ENCODE measurements at regions not wholly inside any gene's neighbourhood (a gene's known extent, or its start where the extent isn't known, plus 50 kb on each side); places are given as distances from the start of the nearest gene placed in this dataset.
A peak's percentile ranks its signal among the peaks of the same experiment; 100 is the strongest.

- Histone ChIP-seq H4K20me1 (ENCODE audit: insufficient read depth, low read length) (no peaks in the 10 kb centered on the region), H3K4me3 (replicated peaks in 1 of 3; ENCODE audit: insufficient read depth in 1 of 3, low read depth in 2 of 3, low read length in 3 of 3) (no peak overlapping the region), H3K27me3 (ENCODE audit: control insufficient read depth in 1 of 2, insufficient read depth in 2 of 2, low read length in 2 of 2) (no peaks in the 10 kb centered on the region), H3K4me1 (ENCODE audit: insufficient read depth, low read length) (no peaks in the 10 kb centered on the region), H3K36me3 (replicated peaks in 1 of 2; ENCODE audit: control insufficient read depth in 1 of 2, insufficient read depth in 2 of 2, low read length in 2 of 2) (no peaks in the 10 kb centered on the region), H3K79me2 (ENCODE audit: insufficient read depth, low read length) (no peaks in the 10 kb centered on the region), H3K27ac (ENCODE audit: extremely low read length, insufficient read depth, low read length) (no peak overlapping the region), H3K9me3 (ENCODE audit: low read length) (no peaks in the 10 kb centered on the region), H3K4me2 (ENCODE audit: low read depth, low read length) (no peak overlapping the region), H3K9ac (ENCODE audit: insufficient read depth, low read depth, low read length) (no peak overlapping the region), H2AFZ (ENCODE audit: low read length) (no peak overlapping the region)
- no peak for DNase-seq (ENCODE audit: low spot score)
- 54% methylated on average over 1 of the region's 4 CpGs for WGBS (ENCODE audit: low lambda C conversion rate)
- intact Hi-C loops (cut with micrococcal nuclease; ENCODE audit: unreplicated experiment) (loop anchor here (5.0 kb wide), 1 partner anchor 445 kb away; no protein-coding TSS in a partner anchor), in situ Hi-C loops (cut with HindIII; ENCODE audit: extremely low pct_ligation_motif_present, low pct_unique_long_range_greater_than_20kb) (loop anchor here (10.0 kb wide), 1 partner anchor 63 kb away; no protein-coding TSS in a partner anchor)
- no peak for ATAC-seq
- POLR2A ChIA-PET = no interaction called here
- no TSS peak for BruUV-seq (replicated peaks)
- TF ChIP-seq FIP1L1 (IDR thresholded peaks at IDR 0.05; ENCODE audit: borderline replicate concordance, insufficient read depth, low read depth, low read length) (no peak), CBX1 (IDR thresholded peaks at IDR 0.05; ENCODE audit: low read depth) (no peak), ZNF121 (CRISPR knock-in tag; IDR thresholded peaks at IDR 0.05) (no peak), PLRG1 (conservative IDR thresholded peaks at IDR 0.05) (no peak), NAIF1 (CRISPR knock-in tag; IDR thresholded peaks at IDR 0.05; ENCODE audit: borderline replicate concordance) (no peak), PRMT3 (CRISPR knock-in tag; IDR thresholded peaks at IDR 0.05; ENCODE audit: borderline replicate concordance, low read depth) (no peak)
- CTCF ChIA-PET (ENCODE audit: low intra/inter-chr PET ratio, low total read pairs) = no interaction called here
- no peak for FAIRE-seq
Observed at GRCh38 chr2:104077573-104077972, 776.3 kb upstream of the POU3F3 start.

GRCh38 chr2:104078431-104079157, 775.3 kb upstream of the POU3F3 start:
- BruUV-seq (replicated peaks) = no TSS peak
- H2AFZ ChIP-seq (ENCODE audit: low read length) = no peak overlapping the region
- no peaks in the 10 kb centered on the region for H3K27me3 ChIP-seq (ENCODE audit: control insufficient read depth in 1 of 2, insufficient read depth in 2 of 2, low read length in 2 of 2)
- no peaks in the 10 kb centered on the region for H4K20me1 ChIP-seq (ENCODE audit: insufficient read depth, low read length)
- H3K9me3 ChIP-seq (ENCODE audit: low read length) = no peaks in the 10 kb centered on the region
- FAIRE-seq = no peak
- no peaks in the 10 kb centered on the region for H3K79me2 ChIP-seq (ENCODE audit: insufficient read depth, low read length)
- no peak overlapping the region for H3K4me2 ChIP-seq (ENCODE audit: low read depth, low read length)
- in situ Hi-C loops (cut with HindIII; ENCODE audit: extremely low pct_ligation_motif_present, low pct_unique_long_range_greater_than_20kb) = loop anchor here (10.0 kb wide), 1 partner anchor 64 kb away; no protein-coding TSS in a partner anchor
- CTCF ChIA-PET (ENCODE audit: low intra/inter-chr PET ratio, low total read pairs) = no interaction called here
- WGBS (ENCODE audit: low lambda C conversion rate) = 0% methylated on average over 4 of the region's 9 CpGs
- no peaks in the 10 kb centered on the region for H3K4me1 ChIP-seq (ENCODE audit: insufficient read depth, low read length)
- ATAC-seq = peak; percentile 93
- H3K4me3 ChIP-seq (replicated peaks in 1 of 3; ENCODE audit: insufficient read depth in 1 of 3, low read depth in 2 of 3, low read length in 3 of 3) = no peak overlapping the region
- no peak overlapping the region for H3K9ac ChIP-seq (ENCODE audit: insufficient read depth, low read depth, low read length)
- POLR2A ChIA-PET = no interaction called here
- no peaks in the 10 kb centered on the region for H3K36me3 ChIP-seq (replicated peaks in 1 of 2; ENCODE audit: control insufficient read depth in 1 of 2, insufficient read depth in 2 of 2, low read length in 2 of 2)
- TF ChIP-seq ZNF333 (CRISPR knock-in tag; IDR thresholded peaks at IDR 0.05; ENCODE audit: borderline replicate concordance) (no peak), CTCF (CRISPR knock-in tag; IDR thresholded peaks at IDR 0.05) (peak; percentile 41; the same call in 1 of the 2 replicates), STAG1 (CRISPR knock-in tag; IDR thresholded peaks at IDR 0.05) (peak; percentile 50)
- intact Hi-C loops (cut with micrococcal nuclease; ENCODE audit: unreplicated experiment) = loop anchor here (5.0 kb wide), 1 partner anchor 444 kb away; no protein-coding TSS in a partner anchor
- no peak for DNase-seq (ENCODE audit: low spot score)
- no peak overlapping the region for H3K27ac ChIP-seq (ENCODE audit: extremely low read length, insufficient read depth, low read length)

Data from HepG2 (cell line).